A673 (cell line): ENCODE measurements at regions not wholly inside any gene's neighbourhood (a gene's known extent, or its start where the extent isn't known, plus 50 kb on each side); places are given as distances from the start of the nearest gene placed in this dataset.
"Not testable (repeated sequence)": the region's sequence is repeated elsewhere in the genome, so short reads cannot be mapped to it uniquely, and the experiment has no call there.

Experiments
- BruUV-seq: library from RNA; stranded (reverse); fragments of 400-500 nt; replicated peaks from 2 replicates; lab custom pipeline; 2021; lab: Mats Ljungman, UMichigan
- CTCF ChIA-PET: fragments of 300-600 bp; sonication (Branson Sonifier 250); formaldehyde crosslinking; loops from one replicate; lab custom pipeline; 2022; ENCODE audit warnings: antibody characterized with exemption; lab: Charles Lee
- POLR2A ChIA-PET: fragments of 300-600 bp; sonication (Branson Sonifier 250); formaldehyde crosslinking; loops from one replicate; lab custom pipeline; 2022; ENCODE audit warnings: antibody characterized with exemption; ENCODE audit not compliant: low non-redundant PET; lab: Charles Lee
- DNase-seq: peaks from one replicate; pipeline ENCODE4 v3.0.0-alpha.2; 2015; ENCODE audit warnings: low spot score
- H3K27ac ChIP-seq: fragments of 200-600 bp; sonication (generic); 2 replicates; pipeline ENCODE4 v1.5.1; 2016; ENCODE audit warnings: mixed run types, low read depth, mild to moderate bottlenecking, mixed read lengths, antibody characterized with exemption, low read length; ENCODE audit not compliant: poor library complexity, severe bottlenecking
- H3K27me3 ChIP-seq: fragments of 200-600 bp; sonication (generic); replicated peaks from 2 replicates; pipeline ENCODE4 v1.6.1; 2017; ENCODE audit warnings: mixed run types, low read depth, mild to moderate bottlenecking, mixed read lengths, antibody characterized with exemption, low read length; ENCODE audit not compliant: insufficient read depth, poor library complexity
- H3K36me3 ChIP-seq: fragments of 200-600 bp; sonication (generic); 2 replicates; pipeline ENCODE4 v1.6.1; 2016; ENCODE audit warnings: mixed run types, mild to moderate bottlenecking, mixed read lengths, antibody characterized with exemption, low read length; ENCODE audit not compliant: insufficient read depth, poor library complexity, severe bottlenecking
- H3K4me1 ChIP-seq: fragments of 200-600 bp; sonication (generic); 2 replicates; pipeline ENCODE4 v1.6.1; 2017; ENCODE audit warnings: mixed run types, mild to moderate bottlenecking, mixed read lengths, antibody characterized with exemption, low read length; ENCODE audit not compliant: insufficient read depth, poor library complexity, severe bottlenecking
- H3K4me3 ChIP-seq: fragments of 200-600 bp; sonication (generic); 2 replicates; pipeline ENCODE4 v1.5.1; 2016; ENCODE audit warnings: low read depth, mixed run types, mild to moderate bottlenecking, mixed read lengths, low read length; ENCODE audit not compliant: poor library complexity, severe bottlenecking
- H3K9me3 ChIP-seq: fragments of 200-600 bp; sonication (generic); 2 replicates; pipeline ENCODE4 v1.6.1; 2016; ENCODE audit warnings: mixed run types, low read depth, mild to moderate bottlenecking, mixed read lengths, antibody characterized with exemption, low read length; ENCODE audit not compliant: poor library complexity, severe bottlenecking
- EZH2 ChIP-seq: fragments of 200-600 bp; sonication (generic); IDR thresholded peaks from 2 replicates; pipeline ENCODE4 v1.6.1; 2017; ENCODE audit warnings: borderline replicate concordance, low read depth, mild to moderate bottlenecking, mixed read lengths, antibody characterized with exemption, low read length; ENCODE audit not compliant: poor library complexity, severe bottlenecking
- intact Hi-C: fragments of 100-400 bp; cut with micrococcal nuclease; formaldehyde crosslinking; loops from one replicate; pipeline ENCODE4 v1.10.0; 2022; ENCODE audit not compliant: unreplicated experiment

DNA sequence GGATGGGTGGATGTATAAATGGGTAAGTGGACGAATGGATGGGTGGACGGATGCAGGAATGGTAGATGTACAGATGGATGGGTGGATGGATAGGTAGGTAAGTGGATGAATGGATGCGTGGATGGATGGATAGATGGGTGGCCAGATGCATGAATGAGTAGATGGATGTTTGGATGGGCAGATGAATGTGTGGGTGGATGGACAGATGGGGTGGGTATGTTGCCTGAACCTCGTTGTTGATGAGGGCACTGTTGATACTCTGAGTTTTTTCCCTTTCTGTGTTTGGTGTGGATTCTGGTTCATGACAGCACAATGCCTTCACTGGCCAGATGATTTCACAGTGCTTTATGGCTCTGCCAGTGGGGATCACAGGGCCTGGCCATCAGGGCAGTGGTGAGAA lies 208.3 kb downstream of the NPIPB11 start:
- BruUV-seq: no TSS peak
- no peak for DNase-seq
- no peak for TF ChIP-seq EZH2
- no peaks in the 10 kb centered on the region for H3K36me3 ChIP-seq
- no peaks in the 10 kb centered on the region for H3K9me3 ChIP-seq
- peaks cover 13% of the 10 kb centered on the region for H3K4me1 ChIP-seq
- no peak overlapping the region for H3K27ac ChIP-seq
- ChIA-PET POLR2A (no interaction called here), CTCF (no interaction called here)
- intact Hi-C loops: no loop called here
- H3K27me3 ChIP-seq: no peaks in the 10 kb centered on the region
- H3K4me3 ChIP-seq: no peak overlapping the region

- intact Hi-C loops, CTCF ChIA-PET, H3K27me3 ChIP-seq, H3K36me3 ChIP-seq, DNase-seq, BruUV-seq, POLR2A ChIA-PET, H3K27ac ChIP-seq, H3K9me3 ChIP-seq, H3K4me3 ChIP-seq: not testable (repeated sequence)
- peaks cover 13% of the 10 kb centered on the region for H3K4me1 ChIP-seq
Observed at GRCh38 chr16:29197494-29198100, 208.9 kb downstream of the NPIPB11 start.

- POLR2A ChIA-PET, H3K9me3 ChIP-seq, intact Hi-C loops, H3K4me1 ChIP-seq, BruUV-seq, H3K4me3 ChIP-seq, H3K36me3 ChIP-seq, H3K27ac ChIP-seq, CTCF ChIA-PET, DNase-seq, H3K27me3 ChIP-seq: not testable (repeated sequence)
Observed at GRCh38 chr16:29196746-29197145, 209.8 kb downstream of the NPIPB11 start.

- POLR2A ChIA-PET, H3K4me3 ChIP-seq, H3K9me3 ChIP-seq, H3K27ac ChIP-seq, BruUV-seq, H3K27me3 ChIP-seq, intact Hi-C loops, CTCF ChIA-PET, H3K36me3 ChIP-seq, H3K4me1 ChIP-seq, DNase-seq: not testable (repeated sequence)
Observed at GRCh38 chr16:29195116-29195872, 210.4 kb downstream of the LAT start.

DNA sequence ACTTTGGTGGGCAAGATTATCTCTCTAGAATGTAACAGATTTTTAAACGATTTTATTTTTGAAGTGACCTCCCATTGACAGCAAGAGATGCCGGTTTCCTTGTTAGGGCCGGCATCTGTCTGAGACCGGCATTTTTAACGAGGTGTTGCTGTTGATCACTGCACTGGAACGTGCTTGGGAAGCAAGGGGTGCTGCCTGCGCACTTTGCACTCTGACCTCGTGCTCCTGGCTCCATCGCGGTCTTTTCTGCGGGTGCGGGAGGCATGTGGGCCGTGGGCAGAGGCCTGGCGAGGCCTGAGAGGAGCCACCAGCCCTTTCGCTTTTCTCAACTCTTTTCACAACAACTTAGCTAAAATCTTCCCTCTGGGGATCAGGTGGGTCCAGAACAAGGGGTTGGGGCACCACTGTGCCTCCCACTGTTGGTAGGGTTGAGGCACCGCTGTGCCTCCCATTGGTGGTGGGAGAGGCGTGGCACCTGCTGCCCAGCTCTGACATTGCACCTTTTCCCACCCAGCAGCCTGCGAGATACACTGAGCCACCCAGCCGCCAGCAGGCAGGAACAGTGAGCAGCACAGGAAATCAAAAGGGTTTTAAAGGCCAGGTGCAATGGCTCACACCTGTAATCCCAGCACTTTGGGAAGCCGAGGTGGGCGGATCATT lies 209.5 kb downstream of the LAT start:
- BruUV-seq, POLR2A ChIA-PET: not testable (repeated sequence)

DNA sequence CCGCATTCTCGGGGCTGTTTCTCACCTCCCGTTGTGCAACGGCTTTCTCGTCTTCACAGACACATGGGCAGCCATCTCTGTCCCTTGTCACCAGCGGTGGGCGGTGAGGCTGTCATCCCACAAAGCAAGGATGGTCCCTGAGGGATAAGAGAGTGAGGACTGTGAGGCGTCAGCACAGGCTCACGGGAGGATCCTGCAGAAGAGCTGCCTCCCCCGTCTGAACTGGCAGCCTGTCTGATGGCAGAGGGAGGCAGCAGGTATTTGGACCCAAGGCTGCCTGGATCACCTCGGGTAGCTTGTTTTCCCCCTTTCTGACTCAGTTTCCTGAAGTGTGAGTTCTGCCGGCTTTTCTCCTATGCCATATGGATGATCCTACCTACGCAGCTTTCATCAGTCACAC lies 208.8 kb downstream of the LAT start:
- BruUV-seq, POLR2A ChIA-PET, H3K36me3 ChIP-seq, H3K27ac ChIP-seq, H3K4me1 ChIP-seq, DNase-seq, H3K9me3 ChIP-seq, H3K27me3 ChIP-seq, H3K4me3 ChIP-seq, CTCF ChIA-PET, intact Hi-C loops: not testable (repeated sequence)

More for the DNA sequence above, 209.5 kb downstream of the LAT start:
- DNase-seq, H3K9me3 ChIP-seq, CTCF ChIA-PET, H3K4me3 ChIP-seq, intact Hi-C loops, H3K36me3 ChIP-seq, H3K27me3 ChIP-seq, H3K4me1 ChIP-seq, H3K27ac ChIP-seq: not testable (repeated sequence)

GRCh38 chr16:29193248-29193574 lies 208.4 kb downstream of the LAT start:
- H3K36me3 ChIP-seq, BruUV-seq, H3K27ac ChIP-seq, intact Hi-C loops, DNase-seq, H3K27me3 ChIP-seq, POLR2A ChIA-PET, CTCF ChIA-PET, H3K4me1 ChIP-seq, H3K9me3 ChIP-seq, H3K4me3 ChIP-seq: not testable (repeated sequence)
